ENCODE measurements at regions not wholly inside any gene's neighbourhood (a gene's known extent, or its start where the extent isn't known, plus 50 kb on each side); places are given as distances from the start of the nearest gene placed in this dataset.

- Histone ChIP-seq H3K36me3 (ENCODE audit: control insufficient read depth in 1 of 2, insufficient read depth in 2 of 2, low read length in 2 of 2) (no peaks in the 10 kb centered on the region), H3K9me3 (ENCODE audit: insufficient read depth, low read depth, low read length) (no peaks in the 10 kb centered on the region), H2AK5ac (ENCODE audit: low read length) (no peak overlapping the region), H3K14ac (ENCODE audit: low read length) (no peak overlapping the region), H3K79me1 (ENCODE audit: low read length) (no peaks in the 10 kb centered on the region), H2BK5ac (ENCODE audit: low read depth, low read length, poor library complexity) (no peak overlapping the region), H3K4me1 (ENCODE audit: control insufficient read depth in 1 of 2, insufficient read depth in 2 of 2, low read length in 2 of 2) (no peaks in the 10 kb centered on the region), H4K12ac (ENCODE audit: low read depth, low read length) (no peak overlapping the region), H4K91ac (ENCODE audit: low read depth, low read length) (no peak overlapping the region), H3K9ac (ENCODE audit: low read length) (no peak overlapping the region), H3K23ac (ENCODE audit: low read length) (no peak overlapping the region), H3K4me3 (ENCODE audit: low read depth, low read length) (no peak overlapping the region), H3K27me3 (ENCODE audit: insufficient read depth, low read length) (no peaks in the 10 kb centered on the region), H2BK120ac (ENCODE audit: insufficient read depth, low read length, poor library complexity) (no peak overlapping the region), H3K4ac (ENCODE audit: low read depth, low read length) (no peak overlapping the region), H2BK12ac (ENCODE audit: low read length) (no peak overlapping the region), H3K4me2 (ENCODE audit: low read length) (no peak overlapping the region), H4K8ac (ENCODE audit: low read depth, low read length) (no peak overlapping the region), H3K18ac (ENCODE audit: low read length) (no peak overlapping the region), H3K27ac (ENCODE audit: low read depth, low read length) (no peak overlapping the region), H2AFZ (ENCODE audit: insufficient read depth, low read length, poor library complexity) (no peak overlapping the region), H3K79me2 (ENCODE audit: control insufficient read depth, insufficient read depth, low read length, poor library complexity) (no peaks in the 10 kb centered on the region)
- no peak for DNase-seq
- WGBS (ENCODE audit: extremely low coverage, insufficient coverage, insufficient read length), result no CpG with 5 or more reads among the region's 10 CpGs
Measured at GRCh38 chr4:17058916-17059741, 160.7 kb upstream of the LDB2 start.

GRCh38 chr4:17058536-17058915 lies 160.1 kb upstream of the LDB2 start:
- Histone ChIP-seq H4K12ac (ENCODE audit: low read depth, low read length) (no peak overlapping the region), H3K18ac (ENCODE audit: low read length) (no peak overlapping the region), H2BK5ac (ENCODE audit: low read depth, low read length, poor library complexity) (no peak overlapping the region), H3K27me3 (ENCODE audit: insufficient read depth, low read length) (no peaks in the 10 kb centered on the region), H2BK120ac (ENCODE audit: insufficient read depth, low read length, poor library complexity) (no peak overlapping the region), H3K4ac (ENCODE audit: low read depth, low read length) (no peak overlapping the region), H4K8ac (ENCODE audit: low read depth, low read length) (no peak overlapping the region), H4K91ac (ENCODE audit: low read depth, low read length) (no peak overlapping the region), H3K79me1 (ENCODE audit: low read length) (no peaks in the 10 kb centered on the region), H2AFZ (ENCODE audit: insufficient read depth, low read length, poor library complexity) (no peak overlapping the region), H3K4me1 (ENCODE audit: control insufficient read depth in 1 of 2, insufficient read depth in 2 of 2, low read length in 2 of 2) (no peaks in the 10 kb centered on the region), H3K9me3 (ENCODE audit: insufficient read depth, low read depth, low read length) (no peaks in the 10 kb centered on the region), H3K36me3 (ENCODE audit: control insufficient read depth in 1 of 2, insufficient read depth in 2 of 2, low read length in 2 of 2) (no peaks in the 10 kb centered on the region), H3K79me2 (ENCODE audit: control insufficient read depth, insufficient read depth, low read length, poor library complexity) (no peaks in the 10 kb centered on the region), H3K4me3 (ENCODE audit: low read depth, low read length) (no peak overlapping the region), H3K23ac (ENCODE audit: low read length) (no peak overlapping the region), H3K4me2 (ENCODE audit: low read length) (no peak overlapping the region), H3K9ac (ENCODE audit: low read length) (no peak overlapping the region), H2BK12ac (ENCODE audit: low read length) (no peak overlapping the region), H2AK5ac (ENCODE audit: low read length) (no peak overlapping the region), H3K14ac (ENCODE audit: low read length) (no peak overlapping the region), H3K27ac (ENCODE audit: low read depth, low read length) (no peak overlapping the region)
- DNase-seq, result no peak
- no CpG with 5 or more reads among the region's 4 CpGs for WGBS (ENCODE audit: extremely low coverage, insufficient coverage, insufficient read length)

GRCh38 chr4:17057035-17057434 lies 158.6 kb upstream of the LDB2 start:
- Histone ChIP-seq H4K8ac (ENCODE audit: low read depth, low read length) (no peak overlapping the region), H3K36me3 (ENCODE audit: control insufficient read depth in 1 of 2, insufficient read depth in 2 of 2, low read length in 2 of 2) (no peaks in the 10 kb centered on the region), H3K79me2 (ENCODE audit: control insufficient read depth, insufficient read depth, low read length, poor library complexity) (no peaks in the 10 kb centered on the region), H4K12ac (ENCODE audit: low read depth, low read length) (no peak overlapping the region), H2BK12ac (ENCODE audit: low read length) (no peak overlapping the region), H2BK120ac (ENCODE audit: insufficient read depth, low read length, poor library complexity) (no peak overlapping the region), H3K14ac (ENCODE audit: low read length) (no peak overlapping the region), H3K4me2 (ENCODE audit: low read length) (no peak overlapping the region), H3K4me3 (ENCODE audit: low read depth, low read length) (no peak overlapping the region), H4K91ac (ENCODE audit: low read depth, low read length) (no peak overlapping the region), H3K27me3 (ENCODE audit: insufficient read depth, low read length) (no peaks in the 10 kb centered on the region), H3K23ac (ENCODE audit: low read length) (no peak overlapping the region), H2AK5ac (ENCODE audit: low read length) (no peak overlapping the region), H3K27ac (ENCODE audit: low read depth, low read length) (no peak overlapping the region), H3K4me1 (ENCODE audit: control insufficient read depth in 1 of 2, insufficient read depth in 2 of 2, low read length in 2 of 2) (no peaks in the 10 kb centered on the region), H2AFZ (ENCODE audit: insufficient read depth, low read length, poor library complexity) (no peak overlapping the region), H3K9ac (ENCODE audit: low read length) (no peak overlapping the region), H3K4ac (ENCODE audit: low read depth, low read length) (no peak overlapping the region), H2BK5ac (ENCODE audit: low read depth, low read length, poor library complexity) (no peak overlapping the region), H3K9me3 (ENCODE audit: insufficient read depth, low read depth, low read length) (no peaks in the 10 kb centered on the region), H3K79me1 (ENCODE audit: low read length) (no peaks in the 10 kb centered on the region), H3K18ac (ENCODE audit: low read length) (no peak overlapping the region)
- no peak for DNase-seq
- WGBS (ENCODE audit: extremely low coverage, insufficient coverage, insufficient read length), result no CpG with 5 or more reads among the region's 6 CpGs

- Histone ChIP-seq H2AK5ac (ENCODE audit: low read length) (no peak overlapping the region), H3K9me3 (ENCODE audit: insufficient read depth, low read depth, low read length) (no peaks in the 10 kb centered on the region), H3K4me3 (ENCODE audit: low read depth, low read length) (no peak overlapping the region), H3K23ac (ENCODE audit: low read length) (no peak overlapping the region), H3K79me1 (ENCODE audit: low read length) (no peaks in the 10 kb centered on the region), H3K4me2 (ENCODE audit: low read length) (no peak overlapping the region), H2BK5ac (ENCODE audit: low read depth, low read length, poor library complexity) (no peak overlapping the region), H3K18ac (ENCODE audit: low read length) (no peak overlapping the region), H4K12ac (ENCODE audit: low read depth, low read length) (no peak overlapping the region), H2AFZ (ENCODE audit: insufficient read depth, low read length, poor library complexity) (no peak overlapping the region), H3K4me1 (ENCODE audit: control insufficient read depth in 1 of 2, insufficient read depth in 2 of 2, low read length in 2 of 2) (no peaks in the 10 kb centered on the region), H3K9ac (ENCODE audit: low read length) (no peak overlapping the region), H4K8ac (ENCODE audit: low read depth, low read length) (no peak overlapping the region), H3K36me3 (ENCODE audit: control insufficient read depth in 1 of 2, insufficient read depth in 2 of 2, low read length in 2 of 2) (no peaks in the 10 kb centered on the region), H2BK12ac (ENCODE audit: low read length) (no peak overlapping the region), H3K79me2 (ENCODE audit: control insufficient read depth, insufficient read depth, low read length, poor library complexity) (no peaks in the 10 kb centered on the region), H3K14ac (ENCODE audit: low read length) (no peak overlapping the region), H3K4ac (ENCODE audit: low read depth, low read length) (no peak overlapping the region), H4K91ac (ENCODE audit: low read depth, low read length) (no peak overlapping the region), H3K27ac (ENCODE audit: low read depth, low read length) (no peak overlapping the region), H3K27me3 (ENCODE audit: insufficient read depth, low read length) (no peaks in the 10 kb centered on the region), H2BK120ac (ENCODE audit: insufficient read depth, low read length, poor library complexity) (no peak overlapping the region)
- DNase-seq, result no peak
- whole genome bisulfite sequencing (ENCODE audit: extremely low coverage, insufficient coverage, insufficient read length), result no CpG with 5 or more reads among the region's 2 CpGs
Measured at GRCh38 chr4:17055788-17056187, 157.3 kb upstream of the LDB2 start.
